ENCODE measurements at regions not wholly inside any gene's neighbourhood (a gene's known extent, or its start where the extent isn't known, plus 50 kb on each side); places are given as distances from the start of the nearest gene placed in this dataset.

DNA sequence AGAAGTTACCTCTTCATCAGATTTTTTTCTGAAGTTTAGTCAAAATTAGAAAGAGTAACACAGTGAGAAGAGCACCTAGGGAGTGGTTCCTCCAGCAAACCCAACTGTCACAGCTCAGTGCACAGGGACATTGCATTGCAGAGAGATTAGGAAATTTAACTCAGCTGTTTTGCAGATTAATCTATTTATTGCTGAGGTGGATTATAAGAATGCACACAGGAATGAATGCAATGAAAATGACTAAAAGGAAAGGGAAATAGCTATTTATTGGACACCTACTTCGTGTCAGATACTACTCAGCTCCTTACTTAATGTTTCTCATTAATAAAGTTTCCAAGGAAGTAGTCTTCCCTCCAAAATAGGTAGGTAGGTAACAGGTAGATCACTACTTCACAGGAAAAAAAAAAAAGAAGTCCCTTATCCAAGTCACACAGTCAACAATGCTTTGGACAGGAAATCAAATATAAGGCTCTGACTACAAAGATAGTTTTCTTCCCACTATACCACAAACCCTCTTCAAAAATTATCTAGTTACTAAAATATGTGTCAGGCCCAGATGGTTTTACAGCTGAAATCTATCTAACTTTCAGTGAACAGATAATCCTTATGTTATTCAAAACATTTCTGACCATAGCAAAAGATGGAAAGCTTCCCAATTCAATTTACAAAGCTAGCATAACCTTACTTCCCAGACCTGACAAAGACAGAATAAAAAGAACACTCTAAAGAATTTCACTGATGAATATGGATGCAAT is 442.2 kb upstream of the MPDZ start:
- DNase-seq (ENCODE audit: low read depth): no peak

GRCh38 chr9:13719981-13720676 is 440.6 kb upstream of the MPDZ start:
- DNase-seq (ENCODE audit: low read depth): no peak
- TF ChIP-seq, protein P1, sequence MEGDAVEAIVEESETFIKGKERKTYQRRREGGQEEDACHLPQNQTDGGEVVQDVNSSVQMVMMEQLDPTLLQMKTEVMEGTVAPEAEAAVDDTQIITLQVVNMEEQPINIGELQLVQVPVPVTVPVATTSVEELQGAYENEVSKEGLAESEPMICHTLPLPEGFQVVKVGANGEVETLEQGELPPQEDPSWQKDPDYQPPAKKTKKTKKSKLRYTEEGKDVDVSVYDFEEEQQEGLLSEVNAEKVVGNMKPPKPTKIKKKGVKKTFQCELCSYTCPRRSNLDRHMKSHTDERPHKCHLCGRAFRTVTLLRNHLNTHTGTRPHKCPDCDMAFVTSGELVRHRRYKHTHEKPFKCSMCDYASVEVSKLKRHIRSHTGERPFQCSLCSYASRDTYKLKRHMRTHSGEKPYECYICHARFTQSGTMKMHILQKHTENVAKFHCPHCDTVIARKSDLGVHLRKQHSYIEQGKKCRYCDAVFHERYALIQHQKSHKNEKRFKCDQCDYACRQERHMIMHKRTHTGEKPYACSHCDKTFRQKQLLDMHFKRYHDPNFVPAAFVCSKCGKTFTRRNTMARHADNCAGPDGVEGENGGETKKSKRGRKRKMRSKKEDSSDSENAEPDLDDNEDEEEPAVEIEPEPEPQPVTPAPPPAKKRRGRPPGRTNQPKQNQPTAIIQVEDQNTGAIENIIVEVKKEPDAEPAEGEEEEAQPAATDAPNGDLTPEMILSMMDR (IDR thresholded peaks at IDR 0.05; ENCODE audit: control insufficient read depth, extremely low read depth, insufficient read depth): no peak
- H3K4me3 ChIP-seq (ENCODE audit: low read depth, low read length): no peak overlapping the region

More for the DNA sequence above, 442.2 kb upstream of the MPDZ start:
- TF ChIP-seq, protein P1 (IDR thresholded peaks at IDR 0.05; ENCODE audit: control insufficient read depth, extremely low read depth, insufficient read depth): no peak
- no peak overlapping the region for H3K4me3 ChIP-seq (ENCODE audit: low read depth, low read length)

DNA sequence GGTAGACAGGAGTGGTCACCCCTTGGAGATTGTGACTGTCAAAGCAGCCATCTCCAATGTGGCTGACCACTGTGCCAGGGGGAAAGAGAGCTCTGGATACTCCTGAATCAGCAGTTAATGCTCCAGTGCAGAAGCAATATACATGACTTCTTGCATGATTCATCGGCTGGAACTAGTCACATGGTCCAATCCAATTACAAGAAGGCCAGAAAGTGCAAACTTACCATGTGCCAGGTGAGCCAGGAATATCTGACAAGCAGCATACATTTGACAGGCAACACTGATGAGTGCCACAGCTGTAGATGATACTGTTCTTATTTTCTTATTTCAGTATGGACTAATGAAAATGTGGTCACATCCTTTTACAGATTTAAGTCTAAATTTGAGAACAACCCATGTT is 440.0 kb upstream of the MPDZ start:
- no peak for DNase-seq (ENCODE audit: low read depth)
- no peak overlapping the region for H3K4me3 ChIP-seq (ENCODE audit: low read depth, low read length)
- TF ChIP-seq, protein P1 (IDR thresholded peaks at IDR 0.05; ENCODE audit: control insufficient read depth, extremely low read depth, insufficient read depth): no peak

DNA sequence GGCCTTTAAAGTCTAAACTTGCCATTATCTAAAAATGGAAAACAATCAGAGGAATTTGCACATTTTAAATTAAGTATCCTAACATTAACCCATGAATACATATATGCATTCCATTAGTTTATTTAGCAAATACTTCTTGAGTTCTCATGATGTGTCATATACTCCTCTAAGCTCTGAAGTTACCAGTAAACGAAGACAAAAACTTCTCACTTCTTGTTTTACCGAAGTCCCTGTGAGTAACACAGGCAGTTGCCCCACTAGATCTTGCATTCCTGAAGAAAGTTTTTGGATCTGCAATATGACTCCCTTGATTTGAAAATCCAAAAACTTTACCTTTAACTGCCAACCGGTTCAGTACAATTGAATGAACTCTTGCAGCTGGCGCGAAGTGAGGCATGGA is 439.0 kb upstream of the MPDZ start:
- no peak overlapping the region for H3K4me3 ChIP-seq (ENCODE audit: low read depth, low read length)
- TF ChIP-seq, protein P1 (IDR thresholded peaks at IDR 0.05; ENCODE audit: control insufficient read depth, extremely low read depth, insufficient read depth): no peak
- no peak for DNase-seq (ENCODE audit: low read depth)

- TF ChIP-seq, protein P1 (IDR thresholded peaks at IDR 0.05; ENCODE audit: control insufficient read depth, extremely low read depth, insufficient read depth): no peak
- DNase-seq (ENCODE audit: low read depth): no peak
Observed at GRCh38 chr9:13718086-13718485, 438.6 kb upstream of the MPDZ start.

DNA sequence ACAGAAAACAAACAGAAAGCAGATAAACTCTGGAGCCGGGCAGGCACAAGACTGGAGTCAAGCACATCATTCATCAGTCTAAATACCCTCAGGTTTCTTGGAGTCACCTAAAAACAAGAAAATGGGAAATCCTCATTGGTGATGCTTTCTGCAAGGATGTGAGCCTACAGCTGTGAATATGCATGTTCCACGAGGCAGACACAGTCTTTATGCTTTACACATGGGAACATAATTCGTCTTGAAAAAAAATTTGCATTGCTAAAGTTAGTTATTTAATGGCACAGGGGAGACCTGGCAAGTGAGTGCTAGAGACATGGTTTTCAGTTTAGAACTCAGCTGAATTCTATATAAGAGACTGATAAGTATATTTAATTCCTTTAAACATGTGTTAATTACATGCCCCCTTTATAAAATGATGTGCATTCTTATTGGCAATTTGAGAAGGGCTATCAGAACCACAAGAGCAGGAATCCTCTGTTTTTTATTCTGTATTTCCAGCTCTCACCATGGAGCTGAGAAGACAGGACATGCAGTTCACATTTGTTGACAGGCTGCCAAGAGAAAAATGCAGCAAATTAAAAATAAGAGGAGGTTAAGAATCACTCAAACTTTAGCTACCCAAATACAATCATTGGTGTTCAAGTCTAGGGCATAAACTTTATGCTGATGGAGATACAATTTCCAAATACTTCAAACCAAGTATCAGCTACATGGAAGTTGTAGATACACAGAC is 438.0 kb upstream of the MPDZ start:
- no peak for DNase-seq (ENCODE audit: low read depth)
- TF ChIP-seq, protein P1 (IDR thresholded peaks at IDR 0.05; ENCODE audit: control insufficient read depth, extremely low read depth, insufficient read depth): no peak
- no peak overlapping the region for H3K4me3 ChIP-seq (ENCODE audit: low read depth, low read length)

More at GRCh38 chr9:13718086-13718485, 438.6 kb upstream of the MPDZ start:
- no peak overlapping the region for H3K4me3 ChIP-seq (ENCODE audit: low read depth, low read length)
